OCI-LY7 (cell line): ENCODE measurements at regions not wholly inside any gene's neighbourhood (a gene's known extent, or its start where the extent isn't known, plus 50 kb on each side); places are given as distances from the start of the nearest gene placed in this dataset.

Source experiments
- EZH2phosphoT487 ChIP-seq: fragments of 200-600 bp; sonication (generic); IDR thresholded peaks from 2 replicates; pipeline ENCODE4 v1.6.1; 2018; ENCODE audit warnings: low read depth, borderline replicate concordance, mild to moderate bottlenecking, mixed run types, antibody characterized with exemption, low read length, moderate library complexity, mixed read lengths
- TF ChIP-seq, protein P1 (sequence below): fragments of 200-600 bp; sonication (generic); conservative IDR thresholded peaks from 2 replicates; pipeline ENCODE4 v1.5.1; 2014; ENCODE audit warnings: mild to moderate bottlenecking, antibody characterized with exemption, low read length, moderate library complexity, mixed read lengths

DNA sequence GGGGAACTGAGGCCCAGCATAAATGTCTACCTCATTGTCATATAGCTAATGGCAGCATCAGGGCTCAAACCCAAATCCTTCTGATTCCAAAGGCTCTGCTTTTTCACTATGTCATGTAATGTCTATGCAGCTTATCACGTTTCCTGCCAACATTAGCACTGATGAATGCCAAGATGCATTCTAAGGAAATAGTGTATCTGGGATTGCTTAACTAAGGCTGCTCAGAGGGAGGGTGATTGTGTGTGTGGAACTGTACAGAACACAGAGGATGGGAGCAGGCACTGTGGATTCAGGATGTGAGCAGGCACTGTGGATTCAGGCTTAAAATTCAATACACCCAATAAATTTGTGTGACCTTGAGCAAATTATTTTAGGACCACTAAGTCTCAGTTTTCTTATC, 456.4 kb upstream of the DEPDC1 start:
- TF ChIP-seq, protein P1, sequence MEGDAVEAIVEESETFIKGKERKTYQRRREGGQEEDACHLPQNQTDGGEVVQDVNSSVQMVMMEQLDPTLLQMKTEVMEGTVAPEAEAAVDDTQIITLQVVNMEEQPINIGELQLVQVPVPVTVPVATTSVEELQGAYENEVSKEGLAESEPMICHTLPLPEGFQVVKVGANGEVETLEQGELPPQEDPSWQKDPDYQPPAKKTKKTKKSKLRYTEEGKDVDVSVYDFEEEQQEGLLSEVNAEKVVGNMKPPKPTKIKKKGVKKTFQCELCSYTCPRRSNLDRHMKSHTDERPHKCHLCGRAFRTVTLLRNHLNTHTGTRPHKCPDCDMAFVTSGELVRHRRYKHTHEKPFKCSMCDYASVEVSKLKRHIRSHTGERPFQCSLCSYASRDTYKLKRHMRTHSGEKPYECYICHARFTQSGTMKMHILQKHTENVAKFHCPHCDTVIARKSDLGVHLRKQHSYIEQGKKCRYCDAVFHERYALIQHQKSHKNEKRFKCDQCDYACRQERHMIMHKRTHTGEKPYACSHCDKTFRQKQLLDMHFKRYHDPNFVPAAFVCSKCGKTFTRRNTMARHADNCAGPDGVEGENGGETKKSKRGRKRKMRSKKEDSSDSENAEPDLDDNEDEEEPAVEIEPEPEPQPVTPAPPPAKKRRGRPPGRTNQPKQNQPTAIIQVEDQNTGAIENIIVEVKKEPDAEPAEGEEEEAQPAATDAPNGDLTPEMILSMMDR: no peak
- TF ChIP-seq EZH2phosphoT487: no peak
